ENCODE measurements at regions not wholly inside any gene's neighbourhood (a gene's known extent, or its start where the extent isn't known, plus 50 kb on each side); places are given as distances from the start of the nearest gene placed in this dataset.

DNA sequence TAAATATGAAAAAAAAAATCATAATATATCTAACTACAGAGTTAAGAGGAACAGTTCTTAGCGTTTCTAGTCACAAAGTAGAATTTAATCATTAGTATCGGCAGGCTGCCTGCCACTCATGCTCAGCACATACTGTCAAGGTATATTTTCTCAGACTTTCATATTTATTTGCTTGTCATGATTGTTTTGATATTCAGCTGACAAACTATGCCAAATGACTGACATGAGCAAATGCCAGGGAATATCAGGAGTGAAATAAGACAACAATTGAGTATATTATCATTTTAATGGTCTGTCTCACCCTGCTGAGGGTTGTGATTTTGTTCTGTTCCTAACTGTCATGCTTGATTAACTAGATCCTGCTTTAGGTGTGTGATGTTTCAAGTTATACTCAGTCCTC, 395.0 kb upstream of the SPOCK3 start:
- TF ChIP-seq, protein P1, sequence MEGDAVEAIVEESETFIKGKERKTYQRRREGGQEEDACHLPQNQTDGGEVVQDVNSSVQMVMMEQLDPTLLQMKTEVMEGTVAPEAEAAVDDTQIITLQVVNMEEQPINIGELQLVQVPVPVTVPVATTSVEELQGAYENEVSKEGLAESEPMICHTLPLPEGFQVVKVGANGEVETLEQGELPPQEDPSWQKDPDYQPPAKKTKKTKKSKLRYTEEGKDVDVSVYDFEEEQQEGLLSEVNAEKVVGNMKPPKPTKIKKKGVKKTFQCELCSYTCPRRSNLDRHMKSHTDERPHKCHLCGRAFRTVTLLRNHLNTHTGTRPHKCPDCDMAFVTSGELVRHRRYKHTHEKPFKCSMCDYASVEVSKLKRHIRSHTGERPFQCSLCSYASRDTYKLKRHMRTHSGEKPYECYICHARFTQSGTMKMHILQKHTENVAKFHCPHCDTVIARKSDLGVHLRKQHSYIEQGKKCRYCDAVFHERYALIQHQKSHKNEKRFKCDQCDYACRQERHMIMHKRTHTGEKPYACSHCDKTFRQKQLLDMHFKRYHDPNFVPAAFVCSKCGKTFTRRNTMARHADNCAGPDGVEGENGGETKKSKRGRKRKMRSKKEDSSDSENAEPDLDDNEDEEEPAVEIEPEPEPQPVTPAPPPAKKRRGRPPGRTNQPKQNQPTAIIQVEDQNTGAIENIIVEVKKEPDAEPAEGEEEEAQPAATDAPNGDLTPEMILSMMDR (IDR thresholded peaks at IDR 0.05; ENCODE audit: insufficient read depth, low read depth, low read length) = no peak
- TF ChIP-seq EZH2 (IDR thresholded peaks at IDR 0.05; ENCODE audit: insufficient read depth, low read length) = no peak

All from astrocyte (in vitro differentiated cells and primary cell).